Fibroblast of peridontal ligament (primary cell): ENCODE measurements at regions not wholly inside any gene's neighbourhood (a gene's known extent, or its start where the extent isn't known, plus 50 kb on each side); places are given as distances from the start of the nearest gene placed in this dataset.

Experiments used
- DNase-seq: peaks from one replicate; pipeline ENCODE4 v3.0.0-alpha.2; 2010; ENCODE audit errors: extremely low read depth

- no peak for DNase-seq
Observed at GRCh38 chr16:50924759-50925545, 183.1 kb downstream of the CYLD start.

GRCh38 chr16:50917950-50918703 lies 176.2 kb downstream of the CYLD start:
- DNase-seq: no peak

- no peak for DNase-seq
Observed at GRCh38 chr16:50916040-50916439, 174.2 kb downstream of the CYLD start.

GRCh38 chr16:50915120-50915519 lies 173.2 kb downstream of the CYLD start:
- DNase-seq: no peak

- DNase-seq: no peak
Observed at GRCh38 chr16:50910736-50911100, 168.8 kb downstream of the CYLD start.

- DNase-seq: no peak
Observed at GRCh38 chr16:50909831-50910735, 168.2 kb downstream of the CYLD start.

- no peak for DNase-seq
Observed at GRCh38 chr16:50908468-50908867, 166.6 kb downstream of the CYLD start.

GRCh38 chr16:50906454-50906853 lies 164.6 kb downstream of the CYLD start:
- DNase-seq: no peak

- DNase-seq: no peak
Observed at GRCh38 chr16:50902457-50902856, 160.6 kb downstream of the CYLD start.

- DNase-seq: no peak
Observed at GRCh38 chr16:50901062-50901461, 159.2 kb downstream of the CYLD start.

- no peak for DNase-seq
Observed at GRCh38 chr16:50900391-50900942, 158.6 kb downstream of the CYLD start.

DNA sequence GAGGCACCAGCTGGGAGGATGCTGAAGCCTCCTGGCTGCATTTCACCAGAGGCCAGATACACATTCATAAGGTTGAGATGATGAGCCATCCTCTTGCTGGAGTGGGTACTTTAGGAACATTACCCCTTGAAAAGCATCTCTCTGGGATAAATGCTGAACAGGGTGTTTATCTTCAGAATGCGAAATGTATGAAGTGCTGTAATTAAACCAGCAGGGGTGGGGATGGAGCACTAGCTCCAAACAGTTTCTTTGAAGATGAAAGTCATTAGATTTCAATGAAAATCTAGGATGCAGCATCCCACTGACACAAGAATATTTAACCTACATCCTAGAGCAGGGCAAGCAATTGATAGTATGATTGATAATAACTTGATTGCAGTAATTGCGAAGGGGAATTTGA lies 158.1 kb downstream of the CYLD start:
- DNase-seq: no peak

- no peak for DNase-seq
Observed at GRCh38 chr16:50889746-50890145, 147.9 kb downstream of the CYLD start.

DNA sequence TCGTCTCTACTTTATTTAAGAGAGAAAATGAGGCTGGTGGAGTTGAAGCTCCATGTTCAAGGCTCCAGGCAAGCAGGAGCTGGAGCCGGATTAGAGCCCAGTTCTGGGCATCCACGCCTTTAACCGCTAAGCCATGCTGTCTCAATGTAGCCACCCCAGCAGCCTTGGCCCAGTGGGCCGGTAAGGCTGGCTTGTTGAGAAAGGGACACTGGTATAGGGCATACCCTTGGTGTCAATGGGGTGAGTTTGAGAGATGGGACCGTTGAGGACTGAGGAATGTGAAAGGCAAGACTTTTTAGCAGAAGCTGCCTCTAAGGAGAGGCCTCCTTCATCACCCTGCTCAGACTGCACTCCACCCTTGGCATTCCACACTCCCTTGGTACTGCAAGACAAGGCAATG lies 147.4 kb downstream of the CYLD start:
- no peak for DNase-seq

DNA sequence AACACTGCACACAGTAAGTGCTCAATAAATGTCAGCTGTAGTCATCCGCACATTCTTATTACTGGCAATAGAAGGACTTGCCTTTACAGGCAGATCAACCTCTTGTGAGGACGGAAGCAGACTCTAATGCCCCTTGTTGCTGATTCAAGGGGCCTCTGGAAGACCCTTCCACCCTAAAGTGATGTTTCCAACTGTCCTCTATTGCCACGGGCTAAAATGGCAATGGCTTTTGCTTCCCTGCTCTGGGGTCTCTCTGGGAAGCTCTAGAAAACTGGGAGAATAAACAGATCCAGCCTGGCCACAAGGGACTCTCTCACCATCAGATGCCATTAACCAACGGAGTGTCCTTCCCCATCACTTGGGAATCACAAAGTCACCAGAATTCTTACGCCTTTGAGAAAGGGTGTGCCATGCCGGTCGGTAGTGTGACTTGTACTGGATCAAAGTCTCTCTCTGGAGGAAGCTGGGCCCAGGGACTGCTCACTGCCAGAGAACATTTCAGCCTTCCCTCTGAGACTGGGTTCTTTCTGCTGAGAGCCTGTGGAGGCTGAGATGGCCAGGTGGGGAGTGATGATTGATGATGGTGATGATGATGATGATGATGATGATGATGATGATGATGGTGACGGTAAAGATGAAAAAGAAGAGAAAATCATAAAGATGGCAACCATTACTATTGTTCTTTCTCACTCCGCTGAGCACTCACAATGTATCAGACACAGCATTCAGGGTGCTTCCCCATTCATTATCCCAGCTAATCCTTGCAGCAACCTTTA lies 146.8 kb downstream of the CYLD start:
- no peak for DNase-seq

DNA sequence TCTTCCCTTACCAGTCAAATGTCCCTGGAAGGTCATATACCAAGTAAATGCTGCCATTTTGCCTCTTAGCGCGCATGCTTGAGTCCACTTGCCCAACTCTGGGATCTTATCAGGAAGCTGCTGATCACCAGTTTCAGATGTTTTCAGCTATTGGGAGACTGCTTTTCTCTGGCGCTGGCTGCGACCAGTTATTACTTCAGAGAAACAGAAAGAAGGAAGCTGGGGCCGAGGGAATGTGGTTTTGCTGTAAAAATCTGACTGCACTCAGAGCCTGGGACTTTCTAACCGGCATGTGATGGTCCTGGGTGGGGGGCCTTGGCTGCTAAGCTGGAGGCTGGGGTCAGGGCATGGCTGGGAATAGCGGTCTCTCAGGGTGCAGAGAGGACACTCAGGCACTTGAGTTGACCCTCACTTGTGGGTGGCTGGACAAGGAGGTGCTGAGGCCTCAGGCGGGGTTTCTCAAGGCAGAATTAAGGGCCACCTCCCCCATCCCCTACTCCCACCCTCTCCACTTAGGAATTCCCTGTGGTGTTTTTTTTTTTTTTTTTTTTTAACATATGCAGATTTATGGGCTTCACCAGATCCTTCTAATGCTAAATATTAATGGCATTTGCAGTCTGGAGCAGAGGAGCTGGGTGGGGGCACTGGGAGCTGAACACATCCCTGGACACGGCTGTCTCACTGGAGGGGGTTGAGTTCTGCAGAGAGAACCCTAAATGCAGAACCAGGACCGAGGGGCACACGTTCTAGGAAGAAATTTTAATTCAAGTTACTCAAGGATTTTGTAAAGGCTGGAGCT lies 145.8 kb downstream of the CYLD start:
- no peak for DNase-seq

DNA sequence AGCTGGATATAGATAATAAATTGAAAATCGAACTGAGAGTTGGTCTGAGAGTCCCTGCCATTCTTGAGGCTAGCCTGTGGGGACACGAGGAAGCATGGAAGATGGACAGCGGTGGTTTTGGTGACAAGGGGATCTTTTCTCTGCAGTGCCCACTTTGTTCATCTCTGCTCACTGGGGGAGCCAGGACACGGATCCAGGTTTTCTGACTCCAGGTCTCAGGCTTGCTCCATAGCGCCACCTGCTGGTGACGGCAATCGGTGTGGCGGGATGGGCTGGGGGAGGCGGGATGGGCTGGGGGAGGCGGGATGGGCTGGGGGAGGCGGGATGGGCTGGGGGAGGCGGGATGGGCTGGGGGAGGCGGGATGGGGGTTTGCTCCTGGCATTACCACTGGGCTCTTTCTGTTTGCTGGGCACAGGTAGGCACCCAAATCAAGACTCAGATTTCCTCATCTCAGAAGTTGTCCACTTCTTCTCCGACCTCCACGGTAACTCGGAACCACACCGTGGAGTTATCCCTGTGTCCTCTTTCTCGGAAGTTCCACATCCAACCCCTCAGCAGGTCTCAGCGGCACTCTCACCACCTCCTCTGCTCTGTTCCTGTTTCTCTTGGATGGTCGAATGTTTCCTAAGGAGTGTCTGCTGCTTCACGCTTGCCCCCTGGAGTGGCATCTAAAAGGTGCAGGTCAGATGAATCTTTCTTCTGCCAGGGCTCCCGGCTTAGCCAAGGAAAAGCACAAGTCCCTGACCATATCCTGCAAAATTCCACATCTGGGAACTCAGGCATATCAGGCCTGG lies 142.4 kb downstream of the CYLD start:
- no peak for DNase-seq

DNA sequence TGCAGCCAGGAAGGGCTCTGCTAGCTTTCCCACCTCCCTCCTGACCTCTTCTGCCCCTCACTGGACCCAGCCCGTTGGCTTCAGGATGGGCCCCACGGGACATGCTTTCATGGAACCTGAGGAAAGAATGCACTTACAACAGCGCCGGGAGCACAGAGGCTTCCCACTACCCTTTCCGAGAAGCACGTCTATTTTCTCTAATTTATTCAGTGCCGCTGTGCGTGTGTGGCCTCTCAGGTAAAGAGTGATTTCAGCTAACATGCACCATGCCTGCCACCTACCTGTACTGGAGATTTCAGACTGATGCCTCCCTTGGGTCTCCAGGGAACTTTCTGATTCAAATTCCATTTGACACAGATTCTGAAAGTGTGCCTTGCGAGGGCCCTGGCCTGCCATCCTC lies 140.1 kb downstream of the CYLD start:
- no peak for DNase-seq

DNA sequence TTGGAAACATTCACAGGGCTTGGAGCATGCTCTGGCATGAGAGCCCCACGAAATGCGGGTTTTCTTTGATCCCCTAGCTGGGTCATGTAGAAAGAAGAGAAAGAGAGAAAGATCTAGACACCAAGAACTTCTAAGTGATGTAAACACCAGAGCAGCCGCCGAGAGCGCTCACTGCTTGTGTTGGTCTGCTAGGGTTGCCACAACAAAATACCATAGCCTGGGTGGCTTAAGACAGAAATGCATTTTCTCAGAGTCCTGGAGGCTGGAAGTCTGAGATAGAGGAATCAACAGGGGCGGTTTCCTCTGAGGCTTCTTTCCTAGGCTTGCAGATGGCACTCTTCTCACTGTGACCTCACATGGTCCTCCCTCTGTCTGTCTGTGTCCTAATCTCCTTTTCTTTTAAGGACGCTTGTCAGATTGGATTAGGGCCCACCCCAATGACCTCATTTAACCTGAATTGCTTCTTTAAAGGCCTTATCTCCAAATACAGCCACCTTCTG lies 139.5 kb downstream of the CYLD start:
- DNase-seq: no peak
